GM12878 (cell line): ENCODE measurements at regions not wholly inside any gene's neighbourhood (a gene's known extent, or its start where the extent isn't known, plus 50 kb on each side); places are given as distances from the start of the nearest gene placed in this dataset.

ENCODE experiments used
- ATAC-seq: fragments of 200-7000 bp; cut with Tn5 transposase; 3 replicates; pipeline ENCODE4 v1.9.1; 2020; ENCODE audit warnings: mild to moderate bottlenecking, moderate library complexity
- BruUV-seq: library from RNA; stranded (reverse); fragments of 400-500 nt; replicated peaks from 2 replicates; lab custom pipeline; 2021; lab: Mats Ljungman, UMichigan
- CTCF ChIA-PET: fragments of 300-600 bp; sonication (Branson Sonifier 250); formaldehyde crosslinking; extraction: SDS; loops from one replicate; lab custom pipeline; 2021; ENCODE audit warnings: inconsistent platforms; lab: Yijun Ruan, JAX
- POLR2A ChIA-PET: fragments of 350-600 bp; formaldehyde crosslinking; extraction: SDS; loops from one replicate; lab custom pipeline; 2021; ENCODE audit warnings: inconsistent platforms; lab: Charles Lee
- RAD21 ChIA-PET: fragments of 300-600 bp; sonication (Branson Sonifier 250); formaldehyde crosslinking; loops from one replicate; lab custom pipeline; 2023; ENCODE audit warnings: antibody characterized with exemption; ENCODE audit not compliant: unreplicated experiment; lab: Charles Lee
- SMC1A ChIA-PET: fragments of 300-600 bp; sonication (Branson Sonifier 250); formaldehyde crosslinking; loops from one replicate; lab custom pipeline; 2023; ENCODE audit not compliant: unreplicated experiment, uncharacterized antibody; lab: Charles Lee
- DNase-seq: peaks from one replicate; pipeline ENCODE4 v3.0.0-alpha.2; 2011; ENCODE audit warnings: low read depth, low spot score
- FAIRE-seq: peaks from 3 replicates; lab custom pipeline; 2011; peaks lifted over from hg19 to GRCh38; lab: Jason Lieb, UNC
- H2AFZ ChIP-seq: 2 replicates; pipeline ENCODE4 v1.6.0; 2011; ENCODE audit warnings: low read depth, low read length, control low read depth; ENCODE audit not compliant: control insufficient read depth
- H3K27ac ChIP-seq: 2 replicates; pipeline ENCODE4 v1.5.1; 2011; ENCODE audit warnings: control low read depth; ENCODE audit not compliant: control insufficient read depth, insufficient read depth
- H3K27me3 ChIP-seq, 2 experiments: replicated peaks in 1 of 2; 2 replicates each; pipeline versions ENCODE4 v1.6.0 to v1.6.1; 2011; ENCODE audit warnings: low read length in 1 of 2; ENCODE audit not compliant: control insufficient read depth in 2 of 2, insufficient read depth in 2 of 2
- H3K36me3 ChIP-seq, 2 experiments: 2 replicates each; pipeline ENCODE4 v1.5.1; 2011; ENCODE audit warnings: low read length in 1 of 2; ENCODE audit not compliant: control insufficient read depth in 2 of 2, insufficient read depth in 2 of 2
- H3K4me1 ChIP-seq: 2 replicates; pipeline ENCODE4 v1.6.1; 2011; ENCODE audit warnings: mild to moderate bottlenecking, low read length, moderate library complexity, mixed read lengths; ENCODE audit not compliant: control insufficient read depth, insufficient read depth
- H3K4me2 ChIP-seq: 2 replicates; pipeline ENCODE4 v1.6.0; 2011; ENCODE audit warnings: control low read depth; ENCODE audit not compliant: control insufficient read depth, insufficient read depth
- H3K4me3 ChIP-seq: fragments of 200-600 bp; sonication (generic); 2 replicates; pipeline ENCODE4 v1.5.1; 2016
- H3K79me2 ChIP-seq: 2 replicates; pipeline ENCODE4 v1.6.0; 2011; ENCODE audit warnings: low read length; ENCODE audit not compliant: control insufficient read depth, insufficient read depth
- H3K9ac ChIP-seq: 2 replicates; pipeline ENCODE4 v1.8.0; 2011; ENCODE audit warnings: low read length, control low read depth, mixed read lengths; ENCODE audit not compliant: control insufficient read depth, insufficient read depth
- H3K9me3 ChIP-seq: replicated peaks from 3 replicates; pipeline ENCODE4 v1.5.1; 2011; ENCODE audit warnings: mild to moderate bottlenecking, low read length; ENCODE audit not compliant: control insufficient read depth, insufficient read depth
- H4K20me1 ChIP-seq: 2 replicates; pipeline ENCODE4 v1.6.0; 2011; ENCODE audit not compliant: control insufficient read depth, insufficient read depth
- ATF7 ChIP-seq: fragments of 450-650 bp; IDR thresholded peaks from 2 replicates; pipeline ENCODE4 v1.6.1; 2016; ENCODE audit warnings: low read depth, mild to moderate bottlenecking
- EP300 ChIP-seq, 2 experiments: fragments of 150-350 bp in 1 of 2; IDR thresholded peaks; 2 replicates each; pipeline ENCODE4 v1.6.1; 2011 to 2012; ENCODE audit warnings: low read depth in 2 of 2, low read length in 2 of 2, borderline replicate concordance in 1 of 2, improper control_type of control experiment in 1 of 2, inconsistent platforms in 1 of 2; ENCODE audit not compliant: control insufficient read depth in 1 of 2
- EZH2 ChIP-seq: IDR thresholded peaks from 2 replicates; pipeline ENCODE4 v1.6.1; 2012; ENCODE audit warnings: low read depth, mild to moderate bottlenecking, control low read depth, inconsistent platforms, low read length, borderline replicate concordance; ENCODE audit not compliant: control insufficient read depth
- FOXK2 ChIP-seq: fragments of 450-650 bp; IDR thresholded peaks from 2 replicates; pipeline ENCODE4 v1.6.1; 2017; ENCODE audit warnings: mild to moderate bottlenecking, moderate library complexity
- MEF2B ChIP-seq: fragments of 450-650 bp; IDR thresholded peaks from 2 replicates; pipeline ENCODE4 v1.6.1; 2018; ENCODE audit warnings: mild to moderate bottlenecking, moderate library complexity; ENCODE audit not compliant: partially characterized antibody, poor library complexity, severe bottlenecking
- MYC ChIP-seq: IDR thresholded peaks from 2 replicates; pipeline ENCODE4 v1.6.1; 2011; ENCODE audit warnings: mild to moderate bottlenecking, low read length, moderate library complexity, inconsistent platforms; ENCODE audit not compliant: insufficient read depth, insufficient replicate concordance, insufficient read length, severe bottlenecking
- ZBTB11 ChIP-seq: fragments of 450-650 bp; formaldehyde crosslinking; IDR thresholded peaks from 2 replicates; pipeline ENCODE4 v1.5.0; 2022; ENCODE audit warnings: mild to moderate bottlenecking, missing genetic modification characterization
- WGBS: methylation state at CpG from one replicate; pipeline ENCODE4 v1.1.6; 2016; ENCODE audit warnings: low lambda C conversion rate; ENCODE audit not compliant: insufficient replicate concordance, insufficient coverage; ENCODE audit errors: missing lambda C conversion rate; 5-methylcytosine and 5-hydroxymethylcytosine counted together
- in situ Hi-C: fragments of 300-500 bp; cut with MboI; formaldehyde crosslinking; loops from 9 replicates; pipeline ENCODE4 v1.14.3; 2018; ENCODE audit warnings: mixed read lengths
- intact Hi-C: fragments of 100-400 bp; cut with micrococcal nuclease; formaldehyde crosslinking; loops from one replicate; pipeline ENCODE4 v1.14.2; 2022; ENCODE audit not compliant: unreplicated experiment
- TF ChIP-seq, protein P1 (sequence below): fragments of 450-650 bp; IDR thresholded peaks from 2 replicates; pipeline ENCODE4 v1.6.1; 2017; ENCODE audit warnings: mild to moderate bottlenecking, low read depth, inconsistent platforms; ENCODE audit not compliant: poor library complexity, severe bottlenecking

DNA sequence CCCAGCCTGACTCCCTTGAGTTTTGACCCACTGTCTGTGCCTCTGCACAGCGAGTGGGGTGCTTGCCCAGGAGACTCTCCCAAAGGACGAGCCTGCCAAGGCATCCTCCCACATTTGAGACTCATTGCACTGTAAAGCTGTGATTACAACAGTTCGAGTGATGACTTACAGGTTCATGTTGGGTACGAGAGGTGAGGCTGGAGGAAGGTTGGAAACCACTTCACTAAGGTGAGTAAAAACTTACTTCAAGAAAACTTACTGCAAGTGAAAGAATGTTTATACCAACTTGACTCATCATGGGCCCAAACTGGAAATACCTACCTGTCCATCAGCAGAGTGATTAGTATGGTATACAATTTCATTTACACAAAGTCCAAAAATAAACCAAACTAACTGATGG, 360.1 kb upstream of the CDH11 start:
- no peaks in the 10 kb centered on the region for H4K20me1 ChIP-seq
- no peaks in the 10 kb centered on the region for H3K36me3 ChIP-seq
- ChIA-PET CTCF (no interaction called here), POLR2A (no interaction called here), RAD21 (no interaction called here), SMC1A (no interaction called here)
- DNase-seq (no peak), ATAC-seq (no peak), FAIRE-seq (no peak)
- no TSS peak for BruUV-seq
- H3K4me3 ChIP-seq: no peak overlapping the region
- H3K9me3 ChIP-seq: no peaks in the 10 kb centered on the region
- in situ Hi-C loops (loop anchor here (10.0 kb wide), 1 partner anchor 63 kb away; no protein-coding TSS in a partner anchor), intact Hi-C loops (no loop called here)
- 4% methylated on average over 4 of the region's 4 CpGs for WGBS
- no peaks in the 10 kb centered on the region for H3K4me1 ChIP-seq
- no peak overlapping the region for H3K9ac ChIP-seq
- H3K27me3 ChIP-seq: no peaks in the 10 kb centered on the region
- no peak overlapping the region for H3K27ac ChIP-seq
- no peak overlapping the region for H3K4me2 ChIP-seq
- no peak for TF ChIP-seq MEF2B
- H2AFZ ChIP-seq: no peak overlapping the region
- no peaks in the 10 kb centered on the region for H3K79me2 ChIP-seq

DNA sequence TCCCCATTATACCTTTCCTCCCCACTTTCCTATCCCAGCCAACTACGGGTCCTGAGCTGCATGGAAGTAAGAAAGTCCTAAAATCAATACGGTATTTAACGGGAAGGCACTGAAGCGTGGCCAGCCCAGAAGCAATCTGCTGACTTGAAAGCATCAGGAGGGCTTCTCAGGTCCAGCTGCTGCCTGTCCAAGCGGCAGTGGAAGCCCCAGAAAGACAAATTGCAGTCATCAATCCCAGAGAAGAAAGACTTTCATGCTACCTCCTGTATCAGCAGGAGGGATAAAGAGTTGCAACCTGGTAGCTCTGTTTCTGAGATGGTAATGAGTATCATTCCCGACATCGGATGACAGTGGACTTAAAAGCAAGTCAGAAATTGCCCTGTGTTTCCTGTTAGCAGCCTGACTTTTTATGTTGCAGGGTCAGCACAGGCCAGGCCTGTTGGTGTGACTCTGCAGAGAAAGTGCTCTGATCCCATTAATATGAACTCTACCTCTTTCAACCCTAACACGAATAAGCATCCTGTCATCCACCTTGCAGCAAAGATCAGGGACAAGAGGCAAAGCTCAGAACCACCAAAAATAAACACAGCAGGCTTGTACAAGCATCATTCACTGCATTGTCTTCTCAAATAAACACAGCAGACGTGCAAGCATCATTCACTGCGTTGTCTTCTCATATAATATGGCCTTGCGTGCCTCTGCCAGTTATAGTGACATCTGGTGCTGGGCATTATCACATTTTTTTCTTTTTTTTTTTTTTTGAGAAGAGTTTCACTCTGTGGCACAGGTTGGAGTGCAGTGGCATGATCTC, 358.6 kb upstream of the CDH11 start:
- CTCF ChIA-PET: no interaction called here
- H3K4me1 ChIP-seq: no peaks in the 10 kb centered on the region
- WGBS: 20% methylated on average over 11 of the region's 11 CpGs
- no peak for ATAC-seq
- H3K9ac ChIP-seq: no peak overlapping the region
- no peak for DNase-seq
- no peak for FAIRE-seq
- POLR2A ChIA-PET: no interaction called here
- no peaks in the 10 kb centered on the region for H4K20me1 ChIP-seq
- no peak overlapping the region for H2AFZ ChIP-seq
- no peaks in the 10 kb centered on the region for H3K27me3 ChIP-seq
- intact Hi-C loops (no loop called here), in situ Hi-C loops (loop anchor here (10.0 kb wide), 1 partner anchor 64 kb away; no protein-coding TSS in a partner anchor)
- no peak overlapping the region for H3K4me2 ChIP-seq
- no peaks in the 10 kb centered on the region for H3K9me3 ChIP-seq
- RAD21 ChIA-PET: no interaction called here
- BruUV-seq: no TSS peak
- SMC1A ChIA-PET: no interaction called here
- H3K27ac ChIP-seq: no peak overlapping the region
- H3K4me3 ChIP-seq: no peak overlapping the region
- no peaks in the 10 kb centered on the region for H3K36me3 ChIP-seq
- no peaks in the 10 kb centered on the region for H3K79me2 ChIP-seq
- no peak for TF ChIP-seq EP300 (IDR thresholded peaks at IDR 0.05; ENCODE audit: borderline replicate concordance in 1 of 2, control insufficient read depth in 1 of 2, low read depth in 2 of 2, low read length in 2 of 2)
- no peak for TF ChIP-seq ZBTB11 (CRISPR knock-in tag)
- no peak for TF ChIP-seq FOXK2
- TF ChIP-seq ATF7: no peak
- no peak for TF ChIP-seq MYC
- TF ChIP-seq EZH2: no peak
- TF ChIP-seq, protein P1, sequence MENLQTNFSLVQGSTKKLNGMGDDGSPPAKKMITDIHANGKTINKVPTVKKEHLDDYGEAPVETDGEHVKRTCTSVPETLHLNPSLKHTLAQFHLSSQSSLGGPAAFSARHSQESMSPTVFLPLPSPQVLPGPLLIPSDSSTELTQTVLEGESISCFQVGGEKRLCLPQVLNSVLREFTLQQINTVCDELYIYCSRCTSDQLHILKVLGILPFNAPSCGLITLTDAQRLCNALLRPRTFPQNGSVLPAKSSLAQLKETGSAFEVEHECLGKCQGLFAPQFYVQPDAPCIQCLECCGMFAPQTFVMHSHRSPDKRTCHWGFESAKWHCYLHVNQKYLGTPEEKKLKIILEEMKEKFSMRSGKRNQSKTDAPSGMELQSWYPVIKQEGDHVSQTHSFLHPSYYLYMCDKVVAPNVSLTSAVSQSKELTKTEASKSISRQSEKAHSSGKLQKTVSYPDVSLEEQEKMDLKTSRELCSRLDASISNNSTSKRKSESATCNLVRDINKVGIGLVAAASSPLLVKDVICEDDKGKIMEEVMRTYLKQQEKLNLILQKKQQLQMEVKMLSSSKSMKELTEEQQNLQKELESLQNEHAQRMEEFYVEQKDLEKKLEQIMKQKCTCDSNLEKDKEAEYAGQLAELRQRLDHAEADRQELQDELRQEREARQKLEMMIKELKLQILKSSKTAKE: no peak
